ELR (cell line): ENCODE measurements at regions not wholly inside any gene's neighbourhood (a gene's known extent, or its start where the extent isn't known, plus 50 kb on each side); places are given as distances from the start of the nearest gene placed in this dataset.

Experiments
- DNase-seq: peaks from one replicate; pipeline ENCODE4 v3.0.0-alpha.2; 2015; ENCODE audit warnings: low read depth

DNA sequence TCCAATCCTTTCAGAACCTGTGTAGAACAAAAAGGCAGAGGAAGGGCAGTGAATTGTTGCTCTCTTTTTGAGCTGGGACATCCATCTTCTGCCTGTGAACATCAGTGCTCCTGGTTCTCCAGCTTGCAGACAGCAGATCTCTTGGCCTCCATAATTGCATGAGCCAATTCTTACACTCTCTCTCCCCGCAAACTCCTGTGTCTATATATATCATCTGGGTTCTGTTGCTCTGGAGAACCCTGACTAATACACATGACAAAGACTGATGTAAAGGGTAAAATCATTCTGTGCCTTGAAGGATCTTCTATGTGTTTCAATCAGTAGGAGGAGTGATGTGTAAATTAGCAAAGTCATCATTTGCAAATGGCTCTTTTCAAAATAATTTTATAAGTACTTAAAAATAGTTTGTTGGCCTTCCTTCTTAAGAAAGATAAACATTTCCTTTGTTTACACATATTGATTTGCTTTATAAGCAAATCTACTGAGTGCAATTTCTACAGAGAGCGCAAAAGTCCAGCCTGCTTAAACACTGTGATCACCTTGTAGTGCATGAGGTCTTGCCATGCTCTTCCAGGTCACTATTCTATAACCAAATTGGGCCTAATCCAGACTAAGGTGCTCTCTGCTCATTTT is 154.9 kb upstream of the ANKRD28 start:
- peak; percentile 23 for DNase-seq

DNA sequence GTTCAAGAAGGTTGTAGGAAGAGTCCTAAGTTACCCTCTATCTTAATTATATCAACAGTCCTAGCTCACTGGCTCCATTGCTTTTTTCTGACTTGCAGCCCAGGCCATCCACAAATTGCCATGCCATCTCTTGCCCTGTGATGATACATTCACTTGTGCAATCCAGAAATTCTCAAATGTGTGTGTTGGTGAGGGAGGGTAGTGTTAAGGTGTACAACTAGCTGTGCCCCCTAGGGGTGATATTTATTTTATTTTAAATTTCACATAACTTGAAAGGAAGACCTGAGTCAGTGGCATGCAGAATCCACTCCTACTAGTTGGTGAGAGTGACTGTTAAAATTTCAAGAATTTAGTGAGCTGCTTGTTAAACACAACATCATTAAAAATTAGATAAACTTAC is 156.1 kb upstream of the ANKRD28 start:
- DNase-seq = peak; percentile 40

- no peak for DNase-seq
Measured at GRCh38 chr3:15955968-15956367, 158.2 kb upstream of the ANKRD28 start.

GRCh38 chr3:15958692-15959433 is 161.1 kb upstream of the ANKRD28 start:
- peak; percentile 9 for DNase-seq

DNA sequence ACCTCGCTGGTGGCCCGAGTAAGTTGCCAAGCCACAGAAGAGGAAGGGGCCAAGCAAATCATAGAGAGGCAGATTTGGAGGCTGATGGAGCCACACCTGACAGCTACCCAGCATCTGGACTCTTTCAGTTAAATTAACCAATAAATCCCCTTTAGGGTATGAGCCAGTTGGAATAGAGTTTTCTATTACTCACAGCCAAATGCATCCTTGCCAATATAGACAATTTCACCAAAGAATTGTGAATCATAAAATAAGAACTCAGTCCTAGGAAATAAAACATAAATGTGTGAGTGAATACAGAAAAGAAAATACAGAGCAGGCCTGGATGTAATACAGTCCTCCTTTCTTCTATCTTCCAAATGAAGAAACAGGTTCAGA is 161.6 kb upstream of the ANKRD28 start:
- no peak for DNase-seq

GRCh38 chr3:15964605-15965442 is 167.0 kb upstream of the ANKRD28 start:
- peak; percentile 49 for DNase-seq

GRCh38 chr3:15967577-15967976 is 169.8 kb upstream of the ANKRD28 start:
- DNase-seq = no peak

DNA sequence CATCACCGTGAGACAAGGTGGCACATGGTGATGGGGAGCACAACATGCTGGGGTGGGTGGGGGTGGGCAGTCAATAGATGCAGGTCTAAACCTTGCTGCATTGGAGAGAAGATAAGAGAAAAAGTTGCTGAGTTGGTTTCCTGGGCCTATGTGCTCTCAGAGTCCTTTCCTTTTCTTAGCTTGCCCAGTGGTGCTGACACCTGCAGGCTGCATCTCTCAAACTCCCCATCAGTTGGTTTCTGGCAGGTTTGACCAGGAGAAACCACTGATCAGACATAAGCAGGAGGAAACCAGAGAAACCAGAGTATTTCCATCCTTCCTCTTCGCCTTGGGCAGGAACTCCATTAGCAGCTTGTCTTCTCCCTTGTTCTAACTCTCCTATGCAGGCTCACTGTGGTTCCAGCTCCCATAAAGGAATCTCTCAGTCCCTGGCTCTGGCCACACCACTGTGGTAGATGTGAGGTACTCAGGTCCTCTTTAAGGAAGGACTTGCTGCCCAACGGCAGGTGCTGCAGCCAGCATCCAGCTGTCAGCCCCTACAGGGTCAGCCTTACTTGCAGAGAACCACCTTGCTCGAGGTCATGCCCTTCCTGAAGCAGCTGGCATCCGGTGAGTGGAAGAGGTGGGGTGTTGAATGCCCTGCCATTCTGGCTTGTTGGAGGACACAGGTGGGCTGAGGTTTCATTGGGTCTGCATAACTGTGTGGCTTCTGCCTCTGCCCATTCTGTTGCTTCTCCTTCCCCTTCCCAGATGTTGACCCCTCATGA is 172.3 kb upstream of the ANKRD28 start:
- DNase-seq = no peak

GRCh38 chr3:15973414-15973813 is 175.6 kb upstream of the ANKRD28 start:
- no peak for DNase-seq

DNA sequence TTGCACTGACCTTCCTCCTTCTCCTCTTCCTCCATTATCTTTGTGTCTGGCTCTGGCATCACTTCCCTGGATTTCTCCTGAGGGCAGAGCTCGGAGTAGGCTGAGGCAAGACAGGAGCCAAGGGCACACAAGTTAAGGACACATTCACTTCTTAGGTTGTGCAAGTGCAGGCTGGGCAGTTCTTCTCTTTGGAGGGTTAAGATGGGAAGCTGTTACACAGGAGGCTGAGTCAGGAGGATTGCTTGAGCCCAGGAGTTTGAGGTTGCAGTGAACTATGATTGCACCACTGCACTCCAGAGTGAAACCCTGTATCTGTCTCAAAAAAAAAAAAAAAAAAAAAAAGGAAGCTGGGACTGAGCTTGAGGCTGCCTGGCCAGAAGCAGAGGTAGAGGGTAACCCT is 176.2 kb upstream of the ANKRD28 start:
- DNase-seq = no peak

DNA sequence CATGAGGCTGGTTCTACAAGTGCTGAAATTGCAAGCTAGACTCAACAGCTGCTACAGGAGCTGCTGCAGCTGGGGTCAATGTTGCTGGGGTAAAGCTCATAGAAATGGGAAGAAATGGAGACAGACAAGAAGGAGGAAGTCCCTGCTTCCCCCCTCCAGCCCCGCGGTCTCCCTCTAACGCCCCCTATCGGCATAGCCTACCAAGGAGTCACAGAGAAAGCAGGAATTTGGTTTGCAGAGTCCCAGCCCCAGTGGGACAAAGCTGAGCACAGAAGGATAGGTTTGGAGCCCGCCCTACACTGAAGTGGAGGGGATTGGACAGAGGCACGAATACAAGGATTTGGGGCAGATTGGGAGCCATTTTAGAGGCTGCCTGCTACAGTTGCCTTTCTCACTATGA is 176.9 kb upstream of the ANKRD28 start:
- no peak for DNase-seq

DNA sequence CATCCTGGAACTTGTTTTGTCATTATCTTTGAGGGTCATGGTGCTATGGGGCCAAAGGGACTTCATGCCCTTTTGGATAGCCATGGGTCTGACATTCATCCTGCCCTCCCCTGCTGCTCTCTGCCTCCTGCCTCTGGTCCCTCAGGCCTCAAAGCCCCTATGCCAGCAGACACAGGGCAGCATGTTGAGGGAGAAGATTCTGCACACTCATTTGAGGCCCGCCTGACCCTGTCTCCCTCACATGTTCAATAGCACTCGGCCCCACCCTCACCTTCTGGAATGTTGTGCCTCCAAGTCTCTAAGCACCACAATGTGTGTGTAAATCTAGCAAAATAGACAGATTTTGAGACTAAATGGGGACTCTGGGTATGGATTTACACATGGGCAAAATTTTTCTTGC is 178.7 kb upstream of the ANKRD28 start:
- no peak for DNase-seq

- DNase-seq = no peak
Measured at GRCh38 chr3:15977090-15977489, 179.3 kb upstream of the ANKRD28 start.

GRCh38 chr3:15977598-15978232 is 179.9 kb upstream of the ANKRD28 start:
- no peak for DNase-seq

DNA sequence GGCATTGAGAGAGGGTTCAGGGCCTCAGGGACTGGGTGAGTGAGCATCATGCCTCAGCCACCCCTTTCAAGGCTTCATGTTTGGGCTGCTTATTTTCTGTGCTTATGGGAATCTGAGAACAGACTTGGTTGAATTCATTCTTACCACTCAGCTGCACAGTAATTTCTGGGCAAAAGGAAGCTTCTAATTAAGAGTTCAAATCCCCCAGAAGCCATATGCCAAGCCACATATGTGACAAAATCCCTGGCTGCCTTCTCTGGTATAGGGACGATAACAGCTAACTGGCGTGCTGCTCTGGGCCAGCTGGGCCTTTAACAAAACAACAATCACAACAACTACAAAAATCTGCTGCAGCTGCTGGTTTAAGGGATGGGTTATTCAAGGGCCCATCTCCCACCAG is 181.0 kb upstream of the ANKRD28 start:
- DNase-seq = no peak

DNA sequence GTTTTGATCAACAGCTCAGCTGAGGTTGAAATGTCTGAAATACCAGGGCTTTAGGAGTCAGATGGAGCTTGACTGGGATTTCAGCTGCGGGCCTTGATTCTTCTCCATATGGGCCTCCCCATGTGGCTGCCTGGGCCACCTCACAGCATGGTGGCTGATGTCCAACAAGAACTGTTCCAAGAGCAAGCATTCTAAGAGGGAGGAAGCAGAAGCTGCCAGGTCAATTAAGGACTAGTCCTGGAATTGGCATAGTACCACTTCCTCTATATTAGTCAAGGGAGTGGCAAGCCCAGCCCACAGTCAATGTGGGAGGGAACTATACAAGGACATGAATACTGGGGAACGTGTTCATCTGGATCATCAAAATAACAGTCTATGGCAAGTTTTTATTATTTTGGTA is 181.7 kb upstream of the ANKRD28 start:
- no peak for DNase-seq

DNA sequence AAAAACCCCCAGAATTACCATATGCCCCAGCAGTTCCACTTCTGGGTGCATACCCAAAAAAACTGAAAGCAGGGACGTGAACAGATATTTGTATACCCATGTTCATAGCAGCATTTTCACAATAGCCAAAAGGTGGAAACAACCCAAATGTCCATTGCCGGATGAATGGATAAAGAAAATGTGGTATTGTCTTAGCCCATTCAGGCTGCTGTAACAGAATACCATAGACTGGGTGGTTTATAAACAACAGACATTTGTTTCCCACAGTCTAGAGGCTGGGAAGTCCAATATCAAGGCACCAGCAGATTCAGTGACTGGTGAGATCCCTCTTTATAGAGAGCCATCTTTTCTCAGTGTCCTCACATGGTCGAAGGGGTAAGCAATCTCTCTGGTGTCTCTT is 182.1 kb upstream of the ANKRD28 start:
- no peak for DNase-seq

- DNase-seq = no peak
Measured at GRCh38 chr3:15982243-15982642, 184.5 kb upstream of the ANKRD28 start.

DNA sequence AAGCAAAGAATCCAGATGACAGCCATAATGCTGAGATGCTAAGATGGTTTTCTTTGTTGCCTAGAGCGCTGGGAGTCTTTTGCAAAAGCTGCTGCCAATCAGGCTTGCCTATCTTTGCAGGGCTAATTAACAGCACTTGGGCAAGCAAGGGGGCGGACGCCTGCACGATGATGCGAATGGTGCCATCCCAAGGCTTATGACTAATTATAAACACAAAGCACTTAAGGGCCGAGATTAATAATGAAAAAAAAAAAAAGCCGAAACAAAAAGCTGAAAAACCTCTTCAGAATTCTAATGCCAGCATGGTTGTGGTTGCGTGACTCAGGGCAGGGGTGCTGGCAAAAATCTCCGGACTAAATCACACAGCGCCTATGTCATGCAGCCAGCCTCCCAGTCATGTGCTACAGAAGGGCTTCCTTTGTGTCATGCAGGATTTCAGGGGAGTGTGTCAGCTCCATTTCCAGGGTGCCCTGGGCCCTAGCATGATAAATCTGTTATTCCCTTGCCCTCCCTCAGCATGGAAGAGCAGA is 185.0 kb upstream of the ANKRD28 start:
- DNase-seq = peak; percentile 98

DNA sequence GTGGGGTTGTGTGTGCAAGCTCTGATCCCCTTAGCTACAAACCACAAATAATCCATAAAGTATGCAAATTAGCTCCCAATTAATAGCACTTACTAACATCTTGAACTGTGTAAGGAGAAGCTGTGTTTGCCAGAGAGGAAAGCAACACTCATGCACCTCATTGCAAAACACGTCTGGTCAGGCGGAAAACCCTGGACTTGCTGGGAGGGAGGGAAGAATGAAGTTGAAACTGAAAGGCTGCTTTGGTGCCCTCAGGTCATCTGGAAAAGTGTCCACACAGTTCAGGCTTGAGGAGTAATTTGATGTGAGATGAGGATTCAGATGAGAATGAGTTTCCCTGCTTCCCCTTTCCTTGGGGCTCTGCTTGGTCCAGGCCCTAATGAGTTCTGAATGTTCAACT is 185.5 kb upstream of the ANKRD28 start:
- DNase-seq = peak; percentile 83

DNA sequence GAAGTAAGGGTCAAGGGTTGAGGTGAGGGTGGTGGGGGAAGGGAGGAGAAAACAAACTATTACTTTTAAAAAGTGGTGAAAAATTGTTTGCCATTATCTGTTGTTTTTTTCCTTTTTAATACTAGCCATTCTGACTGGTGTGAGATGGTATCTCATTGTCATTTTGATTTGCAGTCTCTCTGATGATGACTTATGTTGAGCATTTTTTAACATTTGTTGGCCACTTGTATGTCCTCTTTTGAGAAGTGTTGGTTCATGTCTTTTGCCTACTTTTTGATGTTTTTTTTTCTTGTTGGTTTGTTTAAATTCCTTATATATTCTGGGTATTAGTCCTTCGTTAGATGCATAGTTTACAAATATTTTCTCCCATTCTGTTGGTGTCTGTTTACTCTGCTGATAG is 185.9 kb upstream of the ANKRD28 start:
- no peak for DNase-seq

DNA sequence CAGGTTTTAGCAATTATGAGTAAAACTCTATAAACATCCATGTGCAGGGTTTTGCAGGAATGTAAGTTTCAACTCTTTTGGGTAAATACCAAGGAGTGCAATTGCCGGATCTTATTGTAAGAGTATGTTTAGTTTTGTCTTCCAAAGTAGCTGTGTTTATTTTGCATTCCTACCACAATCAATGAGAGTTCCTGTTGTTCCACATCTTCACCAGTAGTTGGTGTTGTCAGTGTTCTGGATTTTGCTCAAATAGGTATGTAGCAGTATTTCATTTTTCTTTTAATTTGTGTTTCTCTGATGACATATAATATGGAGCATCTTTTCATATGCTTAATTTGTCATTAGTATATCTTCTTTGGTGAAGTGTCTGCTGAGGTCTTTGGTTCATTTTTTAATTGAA is 185.1 kb upstream of the GALNT15 start:
- peak; percentile 24 for DNase-seq
